HepG2 (cell line): ENCODE measurements at regions not wholly inside any gene's neighbourhood (a gene's known extent, or its start where the extent isn't known, plus 50 kb on each side); places are given as distances from the start of the nearest gene placed in this dataset.

Experiments used
- ATAC-seq: fragments of 200-7000 bp; cut with Tn5 transposase; 3 replicates; pipeline ENCODE4 v1.9.1; 2020; ENCODE audit warnings: mild to moderate bottlenecking, moderate library complexity
- BruUV-seq: library from RNA; stranded (reverse); fragments of 400-500 nt; replicated peaks from 2 replicates; lab custom pipeline; 2021; lab: Mats Ljungman, UMichigan
- CTCF ChIA-PET: fragments of 300-600 bp; formaldehyde crosslinking; extraction: SDS; loops from one replicate; lab custom pipeline; 2021; ENCODE audit warnings: low total read pairs, inconsistent platforms, low intra/inter-chr PET ratio; lab: Yijun Ruan, JAX
- POLR2A ChIA-PET: fragments of 350-600 bp; sonication (Branson Sonifier 250); formaldehyde crosslinking; loops from one replicate; lab custom pipeline; 2020; ENCODE audit warnings: antibody characterized with exemption, inconsistent platforms; lab: Yijun Ruan, JAX
- DNase-seq: peaks from one replicate; pipeline ENCODE4 v3.0.0-alpha.2; 2015; ENCODE audit warnings: low spot score
- FAIRE-seq: peaks from 3 replicates; lab custom pipeline; 2011; peaks lifted over from hg19 to GRCh38; lab: Jason Lieb, UNC
- H2AFZ ChIP-seq: one replicate; pipeline ENCODE4 v1.6.1; 2011; ENCODE audit warnings: low read length, inconsistent platforms
- H3K27ac ChIP-seq: fragments of 300-600 bp; 3 replicates; pipeline ENCODE4 v1.8.0; 2011; ENCODE audit warnings: mixed run types, mild to moderate bottlenecking, mixed read lengths, low read length, inconsistent platforms; ENCODE audit not compliant: insufficient read depth; ENCODE audit errors: extremely low read length
- H3K27me3 ChIP-seq, 2 experiments: fragments of 200-600 bp in 1 of 2; 2 replicates in 1 of 2; 3 replicates in 1 of 2; pipeline versions ENCODE4 v1.6.0 to v1.8.0; 2011; ENCODE audit warnings: low read length in 2 of 2, mild to moderate bottlenecking in 2 of 2, moderate library complexity in 2 of 2, inconsistent platforms in 1 of 2; ENCODE audit not compliant: insufficient read depth in 2 of 2, control insufficient read depth in 1 of 2
- H3K36me3 ChIP-seq, 2 experiments: fragments of 200-600 bp in 1 of 2; replicated peaks in 1 of 2; 2 replicates in 1 of 2; 3 replicates in 1 of 2; pipeline versions ENCODE4 v1.5.1 to v1.8.0; 2011; ENCODE audit warnings: low read length in 2 of 2, inconsistent platforms in 1 of 2; ENCODE audit not compliant: insufficient read depth in 2 of 2, control insufficient read depth in 1 of 2
- H3K4me1 ChIP-seq: 2 replicates; pipeline ENCODE4 v1.5.1; 2012; ENCODE audit warnings: low read length, inconsistent platforms; ENCODE audit not compliant: insufficient read depth
- H3K4me2 ChIP-seq: 2 replicates; pipeline ENCODE4 v1.6.0; 2011; ENCODE audit warnings: low read depth, low read length, inconsistent platforms
- H3K4me3 ChIP-seq, 3 experiments: fragments of 200-600 bp in 1 of 3; sonication (generic), shearing (Covaris generic) in 1 of 3; replicated peaks in 1 of 3; 2 replicates each; pipeline ENCODE4 v1.5.1; 2011 to 2016; ENCODE audit warnings: low read length in 3 of 3, inconsistent platforms in 2 of 3, low read depth in 2 of 3, mild to moderate bottlenecking in 2 of 3, control low read depth in 1 of 3, mixed read lengths in 1 of 3; ENCODE audit not compliant: insufficient read depth in 1 of 3
- H3K79me2 ChIP-seq: one replicate; pipeline ENCODE4 v1.6.1; 2011; ENCODE audit warnings: low read length, inconsistent platforms; ENCODE audit not compliant: insufficient read depth
- H3K9ac ChIP-seq: 2 replicates; pipeline ENCODE4 v1.6.0; 2011; ENCODE audit warnings: mild to moderate bottlenecking, low read depth, low read length, inconsistent platforms; ENCODE audit not compliant: insufficient read depth
- H3K9me3 ChIP-seq: 2 replicates; pipeline ENCODE4 v1.5.1; 2012; ENCODE audit warnings: mild to moderate bottlenecking, low read length
- H4K20me1 ChIP-seq: 2 replicates; pipeline ENCODE4 v1.6.0; 2011; ENCODE audit warnings: inconsistent platforms, mild to moderate bottlenecking, low read length, moderate library complexity; ENCODE audit not compliant: insufficient read depth
- ARID2 ChIP-seq: sonication (generic); formaldehyde crosslinking; IDR thresholded peaks from 2 replicates; pipeline ENCODE4 v1.8.1; 2022; ENCODE audit warnings: mild to moderate bottlenecking, missing genetic modification reagents, borderline replicate concordance
- ATM ChIP-seq: fragments of 450-650 bp; IDR thresholded peaks from 2 replicates; pipeline ENCODE4 v1.7.1; 2017; ENCODE audit warnings: mild to moderate bottlenecking, borderline replicate concordance
- ESRRA ChIP-seq: sonication (generic); formaldehyde crosslinking; IDR thresholded peaks from 2 replicates; pipeline ENCODE4 v1.5.1; 2020; ENCODE audit warnings: mild to moderate bottlenecking, low read depth, missing genetic modification reagents
- FOXK1 ChIP-seq: sonication (generic); formaldehyde crosslinking; IDR thresholded peaks from 2 replicates; pipeline ENCODE4 v1.4.0; 2020; ENCODE audit warnings: low read depth, missing genetic modification reagents, borderline replicate concordance
- GABPB1 ChIP-seq: IDR thresholded peaks from 2 replicates; pipeline ENCODE4 v1.6.1; 2016; ENCODE audit warnings: mild to moderate bottlenecking, missing genetic modification reagents, moderate library complexity, missing compliant biosample characterization
- GATA4 ChIP-seq: sonication (generic); IDR thresholded peaks from 2 replicates; pipeline ENCODE4 v1.6.1; 2016; ENCODE audit warnings: antibody characterized with exemption, low read depth, borderline replicate concordance
- KDM5B ChIP-seq: sonication (generic); formaldehyde crosslinking; IDR thresholded peaks from 2 replicates; pipeline ENCODE4 v1.4.0; 2020; ENCODE audit warnings: missing genetic modification reagents, mild to moderate bottlenecking, borderline replicate concordance
- NBN ChIP-seq: fragments of 450-650 bp; conservative IDR thresholded peaks from 2 replicates; pipeline ENCODE4 v1.6.1; 2017
- POLR2A ChIP-seq, 2 experiments: IDR thresholded peaks; 2 replicates each; pipeline ENCODE4 v1.6.1; 2011; ENCODE audit warnings: low read depth in 2 of 2, low read length in 2 of 2, mild to moderate bottlenecking in 1 of 2, moderate library complexity in 1 of 2; ENCODE audit not compliant: insufficient read depth in 1 of 2
- SPEN ChIP-seq: sonication (generic); formaldehyde crosslinking; IDR thresholded peaks from 2 replicates; pipeline ENCODE4 v1.5.1; 2020; ENCODE audit warnings: low read depth, mild to moderate bottlenecking, missing genetic modification reagents
- SRY ChIP-seq: sonication (generic); formaldehyde crosslinking; IDR thresholded peaks from 2 replicates; pipeline ENCODE4 v1.8.0; 2022; ENCODE audit warnings: mild to moderate bottlenecking, missing genetic modification reagents
- ZNF331 ChIP-seq: sonication (generic); formaldehyde crosslinking; IDR thresholded peaks from 2 replicates; pipeline ENCODE4 v1.4.0; 2020; ENCODE audit warnings: missing genetic modification reagents
- ZNF703 ChIP-seq: sonication (generic); formaldehyde crosslinking; IDR thresholded peaks from 2 replicates; pipeline ENCODE4 v1.5.1; 2020; ENCODE audit warnings: missing genetic modification reagents, mild to moderate bottlenecking, moderate library complexity, borderline replicate concordance
- ZNF879 ChIP-seq: sonication (generic); formaldehyde crosslinking; IDR thresholded peaks from 2 replicates; pipeline ENCODE4 v1.8.1; 2023; ENCODE audit warnings: missing genetic modification reagents
- WGBS: methylation state at CpG from one replicate; pipeline ENCODE4 v1.1.6; 2017; ENCODE audit warnings: low lambda C conversion rate; 5-methylcytosine and 5-hydroxymethylcytosine counted together
- in situ Hi-C: cut with HindIII; loops from 2 replicates; pipeline ENCODE4 v1.10.0; 2017; ENCODE audit warnings: low pct_unique_long_range_greater_than_20kb; ENCODE audit not compliant: extremely low pct_ligation_motif_present
- intact Hi-C: fragments of 100-400 bp; cut with micrococcal nuclease; formaldehyde crosslinking; loops from one replicate; pipeline ENCODE4 v1.10.0; 2022; ENCODE audit not compliant: unreplicated experiment
- TF ChIP-seq, protein P1 (sequence below): sonication (generic); formaldehyde crosslinking; IDR thresholded peaks from 2 replicates; pipeline ENCODE4 v1.8.0; 2023; ENCODE audit warnings: mild to moderate bottlenecking, missing genetic modification reagents
- TF ChIP-seq, protein P2 (sequence below): sonication (generic); formaldehyde crosslinking; IDR thresholded peaks from 2 replicates; pipeline ENCODE4 v1.5.1; 2020; ENCODE audit warnings: missing genetic modification reagents, mild to moderate bottlenecking, borderline replicate concordance
- TF ChIP-seq, protein P3 (sequence below), 2 experiments: sonication (generic) in 1 of 2; formaldehyde crosslinking in 1 of 2; IDR thresholded peaks; 2 replicates each; pipeline versions ENCODE4 v1.6.1 to v1.9.0; 2014 to 2022; ENCODE audit warnings: antibody characterized with exemption in 1 of 2, borderline replicate concordance in 1 of 2, inconsistent platforms in 1 of 2, low read depth in 1 of 2, missing genetic modification reagents in 1 of 2

DNA sequence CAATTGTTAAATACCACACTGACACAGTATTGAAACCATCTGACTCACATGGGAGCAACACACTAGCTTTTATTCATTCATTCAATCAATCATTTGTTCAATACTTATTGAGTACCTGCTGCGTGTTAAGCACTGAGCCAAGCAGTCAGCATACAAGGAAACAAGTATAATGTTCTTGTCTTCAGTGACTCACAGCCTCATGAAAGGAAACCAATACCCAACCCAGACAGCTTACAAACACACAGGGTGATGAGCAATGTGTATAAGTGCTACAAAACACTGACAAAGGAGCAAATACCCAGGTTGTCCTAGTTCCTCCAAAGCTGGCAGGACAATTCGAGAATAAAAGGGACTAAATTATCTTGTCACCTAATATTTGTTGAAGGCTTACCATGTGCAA is 67.6 kb upstream of the RASEF start:
- Histone ChIP-seq H4K20me1 (no peaks in the 10 kb centered on the region), H3K36me3 (no peaks in the 10 kb centered on the region), H3K4me2 (no peak overlapping the region), H3K4me1 (no peaks in the 10 kb centered on the region), H3K9ac (no peak overlapping the region), H3K9me3 (no peaks in the 10 kb centered on the region), H3K27ac (no peak overlapping the region), H3K79me2 (no peaks in the 10 kb centered on the region), H2AFZ (no peak overlapping the region), H3K4me3 (no peak overlapping the region), H3K27me3 (no peaks in the 10 kb centered on the region)
- no peak for DNase-seq
- ATAC-seq: no peak
- 0% methylated on average over 2 of the region's 2 CpGs for WGBS
- in situ Hi-C loops: no loop called here
- CTCF ChIA-PET: no interaction called here
- TF ChIP-seq SPEN (CRISPR knock-in tag) (no peak), ARID2 (CRISPR knock-in tag) (no peak), SRY (no peak), FOXK1 (CRISPR knock-in tag) (no peak), ZNF703 (CRISPR knock-in tag) (no peak), KDM5B (no peak), ATM (no peak), ZNF331 (CRISPR knock-in tag) (no peak), GATA4 (no peak), ESRRA (CRISPR knock-in tag) (no peak), POLR2A (IDR thresholded peaks at IDR 0.05; ENCODE audit: insufficient read depth in 1 of 2, low read depth in 2 of 2, low read length in 2 of 2) (no peak), GABPB1 (CRISPR knock-in tag) (no peak), NBN (no peak), ZNF879 (CRISPR knock-in tag) (no peak)
- TF ChIP-seq, protein P1, sequence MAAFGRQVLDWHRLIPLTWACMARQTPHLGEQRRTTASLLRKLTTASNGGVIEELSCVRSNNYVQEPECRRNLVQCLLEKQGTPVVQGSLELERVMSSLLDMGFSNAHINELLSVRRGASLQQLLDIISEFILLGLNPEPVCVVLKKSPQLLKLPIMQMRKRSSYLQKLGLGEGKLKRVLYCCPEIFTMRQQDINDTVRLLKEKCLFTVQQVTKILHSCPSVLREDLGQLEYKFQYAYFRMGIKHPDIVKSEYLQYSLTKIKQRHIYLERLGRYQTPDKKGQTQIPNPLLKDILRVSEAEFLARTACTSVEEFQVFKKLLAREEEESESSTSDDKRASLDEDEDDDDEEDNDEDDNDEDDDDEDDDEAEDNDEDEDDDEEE: no peak
- TF ChIP-seq, protein P2, sequence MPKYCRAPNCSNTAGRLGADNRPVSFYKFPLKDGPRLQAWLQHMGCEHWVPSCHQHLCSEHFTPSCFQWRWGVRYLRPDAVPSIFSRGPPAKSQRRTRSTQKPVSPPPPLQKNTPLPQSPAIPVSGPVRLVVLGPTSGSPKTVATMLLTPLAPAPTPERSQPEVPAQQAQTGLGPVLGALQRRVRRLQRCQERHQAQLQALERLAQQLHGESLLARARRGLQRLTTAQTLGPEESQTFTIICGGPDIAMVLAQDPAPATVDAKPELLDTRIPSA (CRISPR knock-in tag): no peak
- TF ChIP-seq, protein P3, sequence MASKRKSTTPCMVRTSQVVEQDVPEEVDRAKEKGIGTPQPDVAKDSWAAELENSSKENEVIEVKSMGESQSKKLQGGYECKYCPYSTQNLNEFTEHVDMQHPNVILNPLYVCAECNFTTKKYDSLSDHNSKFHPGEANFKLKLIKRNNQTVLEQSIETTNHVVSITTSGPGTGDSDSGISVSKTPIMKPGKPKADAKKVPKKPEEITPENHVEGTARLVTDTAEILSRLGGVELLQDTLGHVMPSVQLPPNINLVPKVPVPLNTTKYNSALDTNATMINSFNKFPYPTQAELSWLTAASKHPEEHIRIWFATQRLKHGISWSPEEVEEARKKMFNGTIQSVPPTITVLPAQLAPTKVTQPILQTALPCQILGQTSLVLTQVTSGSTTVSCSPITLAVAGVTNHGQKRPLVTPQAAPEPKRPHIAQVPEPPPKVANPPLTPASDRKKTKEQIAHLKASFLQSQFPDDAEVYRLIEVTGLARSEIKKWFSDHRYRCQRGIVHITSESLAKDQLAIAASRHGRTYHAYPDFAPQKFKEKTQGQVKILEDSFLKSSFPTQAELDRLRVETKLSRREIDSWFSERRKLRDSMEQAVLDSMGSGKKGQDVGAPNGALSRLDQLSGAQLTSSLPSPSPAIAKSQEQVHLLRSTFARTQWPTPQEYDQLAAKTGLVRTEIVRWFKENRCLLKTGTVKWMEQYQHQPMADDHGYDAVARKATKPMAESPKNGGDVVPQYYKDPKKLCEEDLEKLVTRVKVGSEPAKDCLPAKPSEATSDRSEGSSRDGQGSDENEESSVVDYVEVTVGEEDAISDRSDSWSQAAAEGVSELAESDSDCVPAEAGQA (IDR thresholded peaks at IDR 0.05; ENCODE audit: low read depth): no peak
- TF ChIP-seq, protein P3 (CRISPR knock-in tag; IDR thresholded peaks at IDR 0.05; ENCODE audit: borderline replicate concordance): no peak
- no TSS peak for BruUV-seq
- intact Hi-C loops: no loop called here
- no peak for FAIRE-seq
- POLR2A ChIA-PET: no interaction called here
